Liver (tissue), 3 donors: ENCODE measurements at regions not wholly inside any gene's neighbourhood (a gene's known extent, or its start where the extent isn't known, plus 50 kb on each side); places are given as distances from the start of the nearest gene placed in this dataset.

ENCODE experiments used
- CTCF ChIP-seq: fragments of 150-350 bp; IDR thresholded peaks from 2 replicates; pipeline ENCODE4 v1.5.1; 2017; ENCODE audit warnings: improper control_type of control experiment, low read depth, low read length; ENCODE audit not compliant: missing input control
- REST ChIP-seq: IDR thresholded peaks from 2 replicates; pipeline ENCODE4 v1.6.1; 2016; ENCODE audit warnings: antibody characterized with exemption, mild to moderate bottlenecking
- TAF1 ChIP-seq: conservative IDR thresholded peaks from 2 replicates; pipeline ENCODE4 v1.6.1; 2016; ENCODE audit warnings: antibody characterized with exemption, mild to moderate bottlenecking
- donor health status: healthy.
- donor health status: healthy.

GRCh38 chr21:20004367-20004766 lies 993.8 kb upstream of the NCAM2 start:
- TF ChIP-seq CTCF (no peak), REST (no peak), TAF1 (no peak)
